Astrocyte of the cerebellum (primary cell): ENCODE measurements at regions not wholly inside any gene's neighbourhood (a gene's known extent, or its start where the extent isn't known, plus 50 kb on each side); places are given as distances from the start of the nearest gene placed in this dataset.

ENCODE experiments used
- DNase-seq: peaks from one replicate; pipeline ENCODE4 v3.0.0-alpha.2; 2011; ENCODE audit warnings: low read depth
- H3K4me3 ChIP-seq: 2 replicates; pipeline ENCODE4 v1.5.1; 2011; ENCODE audit warnings: mild to moderate bottlenecking, low read depth, low read length, moderate library complexity
- CTCF ChIP-seq: IDR thresholded peaks from 2 replicates; pipeline ENCODE4 v1.5.1; 2012; ENCODE audit warnings: low read length, low read depth, moderate library complexity, mild to moderate bottlenecking; ENCODE audit errors: missing control alignments
- in situ Hi-C: cut with HindIII; loops from 2 replicates; pipeline ENCODE4 v1.10.0; 2017; ENCODE audit warnings: low sequenced_read_pairs

GRCh38 chr4:133372699-133373098 lies 223.6 kb downstream of the PCDH10 start:
- in situ Hi-C loops: no loop called here
- TF ChIP-seq CTCF: no peak
- DNase-seq: no peak

GRCh38 chr4:133355633-133356032 lies 206.5 kb downstream of the PCDH10 start:
- H3K4me3 ChIP-seq: no peak overlapping the region
- TF ChIP-seq CTCF: no peak
- in situ Hi-C loops: no loop called here
- DNase-seq: no peak

More at GRCh38 chr4:133372699-133373098, 223.6 kb downstream of the PCDH10 start:
- no peak overlapping the region for H3K4me3 ChIP-seq

GRCh38 chr4:133347409-133347808 lies 198.3 kb downstream of the PCDH10 start:
- no peak overlapping the region for H3K4me3 ChIP-seq
- in situ Hi-C loops: no loop called here
- TF ChIP-seq CTCF: no peak
- DNase-seq: no peak

GRCh38 chr4:133324491-133324890 lies 175.4 kb downstream of the PCDH10 start:
- H3K4me3 ChIP-seq: no peak overlapping the region
- TF ChIP-seq CTCF: no peak
- DNase-seq: no peak
- in situ Hi-C loops: no loop called here

- no peak overlapping the region for H3K4me3 ChIP-seq
- no peak for DNase-seq
- in situ Hi-C loops: no loop called here
- TF ChIP-seq CTCF: no peak
Measured at GRCh38 chr4:133323670-133324069, 174.6 kb downstream of the PCDH10 start.

- TF ChIP-seq CTCF: peak; percentile 76
Measured at GRCh38 chr4:133320576-133321170, 171.6 kb downstream of the PCDH10 start.

GRCh38 chr4:133316909-133317308 lies 167.8 kb downstream of the PCDH10 start:
- H3K4me3 ChIP-seq: no peak overlapping the region
- in situ Hi-C loops: no loop called here
- peak; percentile 81 for DNase-seq
- TF ChIP-seq CTCF: no peak

More at GRCh38 chr4:133320576-133321170, 171.6 kb downstream of the PCDH10 start:
- no peak overlapping the region for H3K4me3 ChIP-seq
- DNase-seq: peak; percentile 22
- in situ Hi-C loops: no loop called here
